CD14-positive monocyte (primary cell): ENCODE measurements at regions not wholly inside any gene's neighbourhood (a gene's known extent, or its start where the extent isn't known, plus 50 kb on each side); places are given as distances from the start of the nearest gene placed in this dataset.

Experiments used
- DNase-seq, 3 donors: peaks; one replicate each; pipeline ENCODE4 v3.0.0-alpha.2; 2011 to 2022
- H2AFZ ChIP-seq: 2 replicates; pipeline ENCODE4 v1.6.0; 2012; ENCODE audit warnings: mild to moderate bottlenecking, low read depth, low read length, inconsistent platforms; ENCODE audit not compliant: insufficient read depth, poor library complexity, severe bottlenecking
- H3K27ac ChIP-seq, 2 donors: 1 replicate in 1 of 2; 2 replicates in 1 of 2; pipeline ENCODE4 v1.5.1; 2012 to 2013; ENCODE audit warnings: low read length in 2 of 2, control low read depth in 1 of 2, inconsistent platforms in 1 of 2, low read depth in 1 of 2, mild to moderate bottlenecking in 1 of 2
- H3K27me3 ChIP-seq, 2 donors: one replicate each; pipeline versions ENCODE4 v1.6.0 to v1.6.1; 2011 to 2013; ENCODE audit warnings: low read length in 2 of 2; ENCODE audit not compliant: control insufficient read depth in 2 of 2, insufficient read depth in 2 of 2
- H3K36me3 ChIP-seq, 2 donors: replicated peaks in 1 of 2; 1 replicate in 1 of 2; 2 replicates in 1 of 2; pipeline versions ENCODE4 v1.5.1 to v1.6.1; 2012 to 2013; ENCODE audit warnings: low read length in 2 of 2, control low read depth in 1 of 2, inconsistent platforms in 1 of 2, mild to moderate bottlenecking in 1 of 2; ENCODE audit not compliant: insufficient read depth in 2 of 2, control insufficient read depth in 1 of 2
- H3K4me1 ChIP-seq, 2 donors: 1 replicate in 1 of 2; 2 replicates in 1 of 2; pipeline versions ENCODE4 v1.5.1 to v1.6.1; 2012 to 2013; ENCODE audit warnings: low read length in 2 of 2, control low read depth in 1 of 2, inconsistent platforms in 1 of 2, mild to moderate bottlenecking in 1 of 2, moderate library complexity in 1 of 2; ENCODE audit not compliant: insufficient read depth in 2 of 2, control insufficient read depth in 1 of 2
- H3K4me2 ChIP-seq: replicated peaks from 2 replicates; pipeline ENCODE3; 2012; ENCODE audit warnings: low read length, moderate library complexity, mild to moderate bottlenecking; ENCODE audit not compliant: poor library complexity, severe bottlenecking; ENCODE audit errors: extremely low read depth
- H3K4me3 ChIP-seq, 3 experiments: fragments of 200-600 bp in 1 of 3; sonication (generic) in 1 of 3; replicated peaks in 1 of 3; 1 replicate in 2 of 3; 2 replicates in 1 of 3; pipeline ENCODE4 v1.5.1; 2011 to 2013; ENCODE audit warnings: low read length in 3 of 3, mild to moderate bottlenecking in 3 of 3, control low read depth in 2 of 3, low read depth in 2 of 3, inconsistent platforms in 1 of 3, moderate library complexity in 1 of 3
- H3K79me2 ChIP-seq: 2 replicates; pipeline ENCODE4 v1.6.0; 2012; ENCODE audit warnings: mild to moderate bottlenecking, control low read depth, inconsistent platforms, low read length, moderate library complexity; ENCODE audit not compliant: insufficient read depth
- H3K9ac ChIP-seq: 2 replicates; pipeline ENCODE4 v1.6.0; 2017; ENCODE audit warnings: low read length, mild to moderate bottlenecking; ENCODE audit not compliant: insufficient read depth, poor library complexity, severe bottlenecking
- H3K9me3 ChIP-seq, 2 donors: replicated peaks in 1 of 2; 1 replicate in 1 of 2; 2 replicates in 1 of 2; pipeline versions ENCODE4 v1.5.1 to v1.6.1; 2012 to 2013; ENCODE audit warnings: low read length in 2 of 2, control low read depth in 1 of 2; ENCODE audit not compliant: control insufficient read depth in 1 of 2, insufficient read depth in 1 of 2
- H4K20me1 ChIP-seq: 2 replicates; pipeline ENCODE4 v1.6.0; 2012; ENCODE audit warnings: mild to moderate bottlenecking, low read length, control low read depth, moderate library complexity; ENCODE audit not compliant: insufficient read depth
- H3K27ac Mint-ChIP-seq, 7 donors: one replicate each; pipeline ENCODE4 v1.8.0; 2020; ENCODE audit warnings: mild to moderate bottlenecking in 7 of 7, mixed read lengths in 7 of 7, moderate library complexity in 6 of 7, inconsistent platforms in 2 of 7
- H3K27me3 Mint-ChIP-seq, 3 donors: one replicate each; pipeline ENCODE4 v1.8.0; 2021 to 2022; ENCODE audit warnings: low read depth in 3 of 3, mild to moderate bottlenecking in 3 of 3, mixed read lengths in 3 of 3, moderate library complexity in 3 of 3, inconsistent platforms in 1 of 3
- H3K36me3 Mint-ChIP-seq, 2 donors: one replicate each; pipeline ENCODE4 v1.8.0; 2020; ENCODE audit warnings: mixed read lengths in 2 of 2, inconsistent platforms in 1 of 2, mild to moderate bottlenecking in 1 of 2
- H3K4me1 Mint-ChIP-seq: one replicate; pipeline ENCODE4 v1.8.0; 2020; ENCODE audit warnings: mild to moderate bottlenecking, mixed read lengths
- H3K4me3 Mint-ChIP-seq, 2 donors: one replicate each; pipeline ENCODE4 v1.8.0; 2020; ENCODE audit warnings: mild to moderate bottlenecking in 2 of 2, mixed read lengths in 2 of 2, moderate library complexity in 1 of 2
- H3K9me3 Mint-ChIP-seq, 7 donors: one replicate each; pipeline ENCODE4 v1.8.0; 2020 to 2022; ENCODE audit warnings: mixed read lengths in 7 of 7, mild to moderate bottlenecking in 6 of 7, moderate library complexity in 6 of 7, inconsistent platforms in 2 of 7
- CTCF ChIP-seq: fragments of 200-600 bp; IDR thresholded peaks from one replicate; pipeline ENCODE4 v1.8.0; 2022; ENCODE audit warnings: antibody characterized with exemption, mild to moderate bottlenecking
- WGBS: methylation state at CpG from one replicate; pipeline ENCODE4 v1.1.5; 2013; ENCODE audit warnings: missing lambda C conversion rate; ENCODE audit not compliant: insufficient coverage; 5-methylcytosine and 5-hydroxymethylcytosine counted together
- intact Hi-C, 2 donors: fragments of 100-400 bp; cut with micrococcal nuclease; formaldehyde crosslinking; loops; one replicate each; pipeline versions ENCODE4 v1.15.0 to v1.15.1; 2023

DNA sequence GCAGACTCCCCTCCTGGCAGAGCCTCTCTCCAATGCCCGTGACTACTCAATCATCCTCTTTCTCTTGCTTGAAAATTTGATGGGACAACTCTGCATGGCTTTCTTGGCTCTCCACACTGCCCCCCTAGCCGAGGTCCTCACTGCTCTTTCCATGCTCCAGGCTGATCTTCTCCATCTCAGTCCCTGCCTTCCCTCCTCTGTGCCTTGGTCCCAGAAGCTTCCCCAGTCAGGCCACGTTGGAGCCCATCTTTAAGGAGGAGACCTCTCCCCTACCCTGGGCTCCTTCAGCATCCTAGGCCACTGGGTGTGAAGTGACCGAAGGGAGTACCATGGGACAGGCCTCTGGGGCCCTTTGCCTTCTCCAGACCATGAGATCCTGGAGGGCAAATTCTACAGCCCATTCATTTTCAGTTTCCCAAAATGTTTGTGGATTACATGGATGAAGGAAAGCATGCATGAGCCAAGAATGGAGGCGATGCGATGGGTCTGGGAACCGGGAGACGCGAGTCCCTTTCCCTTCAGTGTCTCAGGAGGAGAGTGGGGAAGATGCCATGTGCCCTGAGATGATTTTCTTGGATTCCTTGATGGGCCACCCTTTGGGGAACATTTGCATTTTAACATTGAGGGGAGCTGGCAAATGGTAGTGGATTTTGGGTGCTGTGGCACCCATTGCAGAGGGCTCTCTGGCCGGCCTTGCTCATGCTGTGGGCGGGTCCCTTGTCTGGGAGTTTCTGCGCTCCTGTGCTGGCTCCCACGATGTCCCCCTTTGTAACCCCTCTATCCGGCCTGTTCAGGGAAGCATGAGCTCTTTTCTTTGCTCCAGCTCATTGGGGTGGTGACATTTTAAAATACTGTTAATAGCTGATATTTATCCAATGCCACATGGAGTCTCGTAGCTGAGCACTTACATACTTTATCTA lies 376.6 kb downstream of the RPS24 start:
- Mint-ChIP-seq H3K4me3 (no peak overlapping the region), H3K4me1 (peaks cover 9% of the 10 kb centered on the region), H3K27me3 (peaks cover 21 to 31% (median 27%) of the 10 kb centered on the region in 3 donors), H3K9me3 (peaks cover 0 to 7% (median 0%) of the 10 kb centered on the region in 7 donors), H3K27ac (peak overlapping the region in 1 of 7 donors; percentile 79), H3K36me3 (no peaks in the 10 kb centered on the region)
- H3K79me2 ChIP-seq = no peaks in the 10 kb centered on the region
- TF ChIP-seq CTCF = no peak
- peaks cover 0 to 18% of the 10 kb centered on the region in 2 donors for H3K27me3 ChIP-seq
- H2AFZ ChIP-seq = no peak overlapping the region
- no peaks in the 10 kb centered on the region for H3K36me3 ChIP-seq
- no peak overlapping the region for H3K27ac ChIP-seq
- no peak overlapping the region for H3K9ac ChIP-seq
- 97% methylated on average over 9 of the region's 15 CpGs for WGBS
- H3K9me3 ChIP-seq = no peaks in the 10 kb centered on the region
- H3K4me1 ChIP-seq = peaks cover 0 to 4% of the 10 kb centered on the region in 2 donors
- no peak for DNase-seq
- intact Hi-C loops = no loop called here
- H4K20me1 ChIP-seq = no peaks in the 10 kb centered on the region
- H3K4me3 ChIP-seq = no peak overlapping the region
- H3K4me2 ChIP-seq = no peak overlapping the region

- Histone ChIP-seq H4K20me1 (no peaks in the 10 kb centered on the region), H3K27me3 (peaks cover 0 to 9% of the 10 kb centered on the region in 2 donors), H2AFZ (no peak overlapping the region), H3K9me3 (no peaks in the 10 kb centered on the region), H3K9ac (no peak overlapping the region), H3K79me2 (no peaks in the 10 kb centered on the region), H3K4me1 (peaks cover 0 to 4% of the 10 kb centered on the region in 2 donors), H3K4me3 (no peak overlapping the region), H3K4me2 (no peak overlapping the region), H3K36me3 (no peaks in the 10 kb centered on the region), H3K27ac (no peak overlapping the region)
- Mint-ChIP-seq H3K27me3 (peaks cover 13 to 19% (median 17%) of the 10 kb centered on the region in 3 donors), H3K36me3 (no peaks in the 10 kb centered on the region), H3K4me3 (no peak overlapping the region), H3K27ac (no peak overlapping the region), H3K9me3 (peaks cover 0 to 2% (median 0%) of the 10 kb centered on the region in 7 donors), H3K4me1 (peaks cover 14% of the 10 kb centered on the region)
- no peak for DNase-seq
- no CpG with 5 or more reads among the region's 2 CpGs for WGBS
- no peak for TF ChIP-seq CTCF
- intact Hi-C loops = no loop called here
Measured at GRCh38 chr10:78411716-78412115, 378.1 kb downstream of the RPS24 start.
